ENCODE measurements at regions not wholly inside any gene's neighbourhood (a gene's known extent, or its start where the extent isn't known, plus 50 kb on each side); places are given as distances from the start of the nearest gene placed in this dataset.

- Histone ChIP-seq H3K36me3 (no peaks in the 10 kb centered on the region), H3K27ac (no peak overlapping the region), H3K4me3 (no peak overlapping the region), H3K27me3 (no peaks in the 10 kb centered on the region), H3K9me3 (no peaks in the 10 kb centered on the region), H3K4me1 (peaks cover 0 to 27% (median 9%) of the 10 kb centered on the region in 9 donors)
- WGBS, 2 donors: 82 to 84% methylated on average over 5 of the region's 5 CpGs
- intact Hi-C loops (cut with DNase I): no loop called here
- no peak for DNase-seq
- ATAC-seq: no peak
- TF ChIP-seq CTCF (IDR thresholded peaks at IDR 0.05): no peak
Measured at GRCh38 chr10:110360857-110361474, 56.2 kb upstream of the SMNDC1 start.

DNA sequence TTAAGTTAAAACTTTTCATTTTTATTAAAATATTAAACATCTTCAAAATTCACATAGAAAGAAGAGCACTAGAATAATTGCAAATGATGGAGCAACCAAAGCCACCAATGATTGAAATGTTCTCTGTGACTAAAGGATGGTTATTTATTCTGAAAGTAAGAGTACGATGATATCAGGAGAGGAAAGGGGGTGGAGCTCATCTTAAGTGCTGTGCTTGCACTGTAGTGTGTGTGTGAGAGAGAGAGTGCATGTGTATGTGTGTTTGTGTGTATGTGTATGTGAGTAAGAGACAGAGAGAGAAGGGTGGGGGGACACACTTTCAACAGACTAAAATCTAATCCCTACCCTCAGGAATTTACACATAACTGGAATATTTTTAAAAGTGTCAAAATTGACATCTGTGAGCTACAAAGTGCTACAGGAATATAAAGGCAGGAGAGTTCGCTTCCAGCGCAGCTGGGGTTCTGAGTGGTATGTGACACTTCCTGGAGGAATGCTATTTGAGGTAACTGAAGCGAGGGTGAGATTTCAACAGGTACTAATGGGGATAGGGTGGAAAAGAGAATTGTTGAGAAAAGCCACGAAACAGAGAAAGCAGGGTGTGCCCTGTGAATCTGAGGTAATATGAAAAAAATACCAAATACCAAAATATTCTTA lies 57.2 kb upstream of the SMNDC1 start:
- H3K27me3 ChIP-seq: no peaks in the 10 kb centered on the region
- DNase-seq (no peak), ATAC-seq (no peak)
- TF ChIP-seq CTCF (IDR thresholded peaks at IDR 0.05): no peak
- intact Hi-C loops (cut with DNase I): no loop called here
- H3K4me1 ChIP-seq: peaks cover 0 to 17% (median 6%) of the 10 kb centered on the region in 9 donors
- WGBS, 2 donors: 50 to 68% methylated on average over 5 of the region's 5 CpGs
- H3K27ac ChIP-seq: no peak overlapping the region
- H3K9me3 ChIP-seq: no peaks in the 10 kb centered on the region
- H3K36me3 ChIP-seq: no peaks in the 10 kb centered on the region
- H3K4me3 ChIP-seq: no peak overlapping the region

DNA sequence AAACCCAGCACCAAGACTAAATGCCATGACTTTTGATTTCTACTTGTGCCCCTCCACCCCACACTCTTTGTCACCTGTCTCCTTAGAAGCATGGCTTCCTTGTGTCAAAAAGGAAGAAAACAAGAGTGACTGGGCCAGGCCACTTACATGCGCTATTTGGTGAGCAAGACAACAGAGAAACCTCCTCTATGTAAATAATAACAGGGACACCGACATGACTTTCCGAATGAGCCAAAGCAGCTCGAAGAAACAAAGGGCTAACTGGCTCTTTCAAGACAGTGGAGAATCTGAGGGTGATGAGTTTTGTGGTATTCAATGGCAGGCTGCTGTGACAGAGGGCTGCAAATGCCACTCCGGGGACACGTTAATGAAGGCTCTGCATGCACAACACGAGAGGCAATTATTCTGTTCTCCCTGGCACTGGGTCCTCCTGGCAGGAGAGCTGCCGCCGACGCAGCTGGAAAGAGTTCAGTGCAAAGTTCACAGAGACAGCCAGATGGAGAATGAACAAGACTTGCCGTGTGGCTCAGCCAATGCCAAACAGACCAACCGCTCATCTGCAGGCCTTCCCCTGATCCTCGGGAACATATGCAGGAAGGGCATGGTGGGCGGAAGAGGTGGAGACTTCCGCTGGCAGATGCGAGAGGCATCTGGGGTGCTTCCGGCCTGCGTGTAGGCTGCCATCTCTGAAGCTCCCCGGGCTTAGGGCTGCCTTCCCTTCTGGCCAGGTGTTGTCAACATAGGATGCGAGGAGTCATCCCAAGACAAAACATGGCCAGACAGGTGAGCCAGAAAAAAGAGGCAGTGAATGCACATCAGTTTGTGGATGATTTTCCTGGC lies 59.1 kb upstream of the SMNDC1 start:
- Histone ChIP-seq H3K27ac (no peak overlapping the region), H3K36me3 (no peaks in the 10 kb centered on the region), H3K27me3 (no peaks in the 10 kb centered on the region), H3K9me3 (no peaks in the 10 kb centered on the region), H3K4me1 (peaks cover 0 to 8% (median 0%) of the 10 kb centered on the region in 9 donors), H3K4me3 (no peak overlapping the region)
- DNase-seq: no peak
- WGBS, 2 donors: 81% methylated on average over 20 of the region's 20 CpGs
- ATAC-seq: peak in 2 of 8 donors; percentile 52 to 58
- intact Hi-C loops (cut with DNase I): no loop called here
- no peak for TF ChIP-seq CTCF (IDR thresholded peaks at IDR 0.05)

GRCh38 chr10:110364531-110364937 lies 59.8 kb upstream of the SMNDC1 start:
- 74 to 82% methylated on average over 3 of the region's 3 CpGs for WGBS, 2 donors
- H3K36me3 ChIP-seq: no peaks in the 10 kb centered on the region
- H3K9me3 ChIP-seq: no peaks in the 10 kb centered on the region
- no peak for TF ChIP-seq CTCF (IDR thresholded peaks at IDR 0.05)
- intact Hi-C loops (cut with DNase I): no loop called here
- DNase-seq (no peak), ATAC-seq (no peak)
- H3K4me1 ChIP-seq: peaks cover 0 to 8% (median 0%) of the 10 kb centered on the region in 9 donors
- no peak overlapping the region for H3K27ac ChIP-seq
- H3K4me3 ChIP-seq: no peak overlapping the region
- no peaks in the 10 kb centered on the region for H3K27me3 ChIP-seq

Measured in heart right ventricle (tissue), 16 donors.